Uterus (tissue), 2 donors: ENCODE measurements at regions not wholly inside any gene's neighbourhood (a gene's known extent, or its start where the extent isn't known, plus 50 kb on each side); places are given as distances from the start of the nearest gene placed in this dataset.
"Not testable (repeated sequence)": the region's sequence is repeated elsewhere in the genome, so short reads cannot be mapped to it uniquely, and the experiment has no call there.

ENCODE experiments used
- POLR2A ChIP-seq, 2 donors: fragments of 450-650 bp; IDR thresholded peaks; one replicate each; pipeline ENCODE4 v1.6.1; 2016; ENCODE audit warnings: antibody characterized with exemption in 2 of 2, mild to moderate bottlenecking in 1 of 2, moderate library complexity in 1 of 2
- TF ChIP-seq, protein P1 (sequence below), 4 experiments: fragments of 200-600 bp in 2 of 4; fragments of 450-650 bp in 2 of 4; sonication (generic) in 2 of 4; IDR thresholded peaks; one replicate each; pipeline ENCODE4 v1.5.1; 2016 to 2019; ENCODE audit warnings: antibody characterized with exemption in 4 of 4, mild to moderate bottlenecking in 2 of 4, moderate library complexity in 1 of 4

DNA sequence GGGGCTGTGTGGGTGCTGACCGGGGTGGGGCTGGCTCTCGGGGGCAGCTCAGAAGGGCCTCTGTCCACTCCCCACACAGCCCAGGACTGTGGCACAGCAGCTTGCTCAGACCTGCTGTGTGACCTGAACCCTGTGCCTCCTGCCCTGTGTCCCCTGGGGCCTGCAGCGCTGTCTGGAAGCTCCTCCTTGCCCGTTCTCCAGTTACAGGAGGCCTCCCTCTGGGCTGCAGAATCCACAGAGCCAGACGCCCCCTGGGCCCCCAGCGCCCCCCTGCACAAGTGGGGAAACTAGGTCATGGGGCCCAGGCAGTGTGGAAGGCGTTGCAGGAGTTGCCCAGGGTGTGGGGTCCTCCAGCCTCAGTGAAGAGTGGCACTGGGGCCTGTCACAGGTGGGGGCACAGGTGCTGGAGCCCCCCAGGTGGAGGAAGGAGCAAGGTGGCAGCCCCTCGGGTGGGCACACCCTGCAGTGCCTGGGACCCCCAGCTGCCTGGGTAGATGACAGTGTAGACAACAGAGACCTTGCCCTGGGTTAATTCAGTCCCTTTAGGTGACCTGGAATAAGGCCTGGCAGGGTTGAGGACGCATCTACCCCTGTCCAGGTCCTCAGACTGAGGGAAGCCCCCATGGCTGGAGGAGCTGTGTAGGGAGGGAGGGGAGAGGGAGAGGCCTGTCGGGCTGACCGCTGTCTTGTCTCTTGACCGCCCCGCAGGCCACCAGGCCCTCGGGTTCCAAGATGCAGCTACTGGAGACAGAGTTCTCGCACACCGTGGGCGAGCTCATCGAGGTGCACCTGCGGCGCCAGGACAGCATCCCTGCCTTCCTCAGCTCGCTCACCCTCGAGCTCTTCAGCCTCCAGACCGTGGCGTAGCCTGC lies 120.2 kb downstream of the IGLL1 start:
- TF ChIP-seq, protein P1, sequence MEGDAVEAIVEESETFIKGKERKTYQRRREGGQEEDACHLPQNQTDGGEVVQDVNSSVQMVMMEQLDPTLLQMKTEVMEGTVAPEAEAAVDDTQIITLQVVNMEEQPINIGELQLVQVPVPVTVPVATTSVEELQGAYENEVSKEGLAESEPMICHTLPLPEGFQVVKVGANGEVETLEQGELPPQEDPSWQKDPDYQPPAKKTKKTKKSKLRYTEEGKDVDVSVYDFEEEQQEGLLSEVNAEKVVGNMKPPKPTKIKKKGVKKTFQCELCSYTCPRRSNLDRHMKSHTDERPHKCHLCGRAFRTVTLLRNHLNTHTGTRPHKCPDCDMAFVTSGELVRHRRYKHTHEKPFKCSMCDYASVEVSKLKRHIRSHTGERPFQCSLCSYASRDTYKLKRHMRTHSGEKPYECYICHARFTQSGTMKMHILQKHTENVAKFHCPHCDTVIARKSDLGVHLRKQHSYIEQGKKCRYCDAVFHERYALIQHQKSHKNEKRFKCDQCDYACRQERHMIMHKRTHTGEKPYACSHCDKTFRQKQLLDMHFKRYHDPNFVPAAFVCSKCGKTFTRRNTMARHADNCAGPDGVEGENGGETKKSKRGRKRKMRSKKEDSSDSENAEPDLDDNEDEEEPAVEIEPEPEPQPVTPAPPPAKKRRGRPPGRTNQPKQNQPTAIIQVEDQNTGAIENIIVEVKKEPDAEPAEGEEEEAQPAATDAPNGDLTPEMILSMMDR (IDR thresholded peaks at IDR 0.05) = not testable (repeated sequence)
- TF ChIP-seq POLR2A (IDR thresholded peaks at IDR 0.05) = not testable (repeated sequence)
